Aorta (tissue), 5 donors: ENCODE measurements at regions not wholly inside any gene's neighbourhood (a gene's known extent, or its start where the extent isn't known, plus 50 kb on each side); places are given as distances from the start of the nearest gene placed in this dataset.

Experiments
- ATAC-seq: fragments of 200-7000 bp; cut with Tn5 transposase; one replicate; pipeline ENCODE4 v1.9.1; 2022; ENCODE audit warnings: moderate library complexity; ENCODE audit not compliant: low FRiP score
- DNase-seq, 2 donors: peaks; one replicate each; pipeline ENCODE4 v3.0.0-alpha.2; 2020
- H3K27ac ChIP-seq, 2 donors: one replicate each; pipeline ENCODE4 v1.5.1; 2013; ENCODE audit warnings: low read length in 2 of 2, mild to moderate bottlenecking in 2 of 2, moderate library complexity in 2 of 2, control low read depth in 1 of 2, inconsistent platforms in 1 of 2, low read depth in 1 of 2
- H3K27me3 ChIP-seq, 2 donors: one replicate each; pipeline ENCODE4 v1.6.1; 2013; ENCODE audit warnings: control low read depth in 1 of 2, low read length in 1 of 2, mild to moderate bottlenecking in 1 of 2, moderate library complexity in 1 of 2; ENCODE audit not compliant: insufficient read depth in 2 of 2, control insufficient read depth in 1 of 2
- H3K36me3 ChIP-seq, 2 donors: one replicate each; pipeline ENCODE4 v1.6.1; 2013; ENCODE audit warnings: control low read depth in 1 of 2, low read length in 1 of 2, mild to moderate bottlenecking in 1 of 2; ENCODE audit not compliant: insufficient read depth in 2 of 2, control insufficient read depth in 1 of 2
- H3K4me1 ChIP-seq, 2 donors: one replicate each; pipeline ENCODE4 v1.6.1; 2013; ENCODE audit warnings: low read length in 2 of 2, control low read depth in 1 of 2, mild to moderate bottlenecking in 1 of 2, moderate library complexity in 1 of 2; ENCODE audit not compliant: insufficient read depth in 2 of 2, control insufficient read depth in 1 of 2
- H3K4me3 ChIP-seq, 2 donors: one replicate each; pipeline ENCODE4 v1.5.1; 2013; ENCODE audit warnings: low read length in 2 of 2, control low read depth in 1 of 2, mild to moderate bottlenecking in 1 of 2
- H3K9me3 ChIP-seq: one replicate; pipeline ENCODE4 v1.6.1; 2013; ENCODE audit warnings: mild to moderate bottlenecking, low read length; ENCODE audit not compliant: control insufficient read depth
- WGBS, 2 donors: extraction: QIAGEN DNeasy Blood & Tissue Kit; methylation state at CpG; one replicate each; pipeline ENCODE4 v1.1.7; 2013; 5-methylcytosine and 5-hydroxymethylcytosine counted together
- intact Hi-C, 2 donors: fragments of 100-400 bp; cut with DNase I; formaldehyde crosslinking; loops; one replicate each; pipeline versions ENCODE4 v1.14.2 to v1.15.0; 2022
- donor health status: healthy with polysubstance abuse.
- donor health status: Bipolar disorder and iron deficiency.
- donor health status: DM: no; HTN: no; CAD: no.
- donor health status: DM: no; HTN: no; CAD: no.
- donor health status: DM: yes; HTN: yes; CAD: no.

DNA sequence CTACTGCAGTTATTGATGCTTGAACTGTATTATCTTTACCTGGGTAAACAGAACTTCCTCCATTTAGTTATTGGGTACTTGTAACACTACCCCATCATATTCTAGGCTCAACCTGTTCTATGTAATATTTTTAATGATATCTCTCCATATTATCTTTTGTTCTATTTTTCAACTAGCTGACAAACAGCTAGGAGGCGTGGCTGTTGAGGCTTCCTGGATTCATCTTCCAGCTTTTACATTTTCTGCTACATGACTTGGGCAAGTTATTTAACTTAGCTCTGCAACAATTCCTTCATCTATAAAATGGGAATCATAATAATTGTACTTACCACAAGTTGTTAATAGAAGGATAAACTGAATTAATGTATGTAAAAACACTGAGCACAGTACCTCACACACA lies 349.3 kb downstream of the PTTG2 start:
- no peak for DNase-seq
- no peak overlapping the region for H3K27ac ChIP-seq
- no peaks in the 10 kb centered on the region for H3K4me1 ChIP-seq
- H3K9me3 ChIP-seq: peaks cover 2% of the 10 kb centered on the region
- H3K4me3 ChIP-seq: no peak overlapping the region
- intact Hi-C loops: no loop called here
- no peak for ATAC-seq
- H3K36me3 ChIP-seq: no peaks in the 10 kb centered on the region
- 96 to 97% methylated on average over 1 of the region's 1 CpG for WGBS, 2 donors
- H3K27me3 ChIP-seq: no peaks in the 10 kb centered on the region

GRCh38 chr4:38310446-38311043 lies 350.3 kb downstream of the PTTG2 start:
- ATAC-seq (peak; percentile 26), DNase-seq (no peak)
- Histone ChIP-seq H3K4me3 (no peak overlapping the region), H3K4me1 (no peaks in the 10 kb centered on the region), H3K36me3 (no peaks in the 10 kb centered on the region), H3K27ac (no peak overlapping the region), H3K9me3 (peaks cover 2% of the 10 kb centered on the region), H3K27me3 (no peaks in the 10 kb centered on the region)
- intact Hi-C loops: no loop called here
- 67 to 69% methylated on average over 4 of the region's 4 CpGs for WGBS, 2 donors

GRCh38 chr4:38311495-38312126 lies 351.4 kb downstream of the PTTG2 start:
- DNase-seq (no peak), ATAC-seq (no peak)
- 91 to 96% methylated on average over 8 of the region's 8 CpGs for WGBS, 2 donors
- peaks cover 2% of the 10 kb centered on the region for H3K9me3 ChIP-seq
- H3K4me3 ChIP-seq: no peak overlapping the region
- no peaks in the 10 kb centered on the region for H3K36me3 ChIP-seq
- H3K27me3 ChIP-seq: no peaks in the 10 kb centered on the region
- H3K4me1 ChIP-seq: no peaks in the 10 kb centered on the region
- H3K27ac ChIP-seq: no peak overlapping the region
- intact Hi-C loops: no loop called here

DNA sequence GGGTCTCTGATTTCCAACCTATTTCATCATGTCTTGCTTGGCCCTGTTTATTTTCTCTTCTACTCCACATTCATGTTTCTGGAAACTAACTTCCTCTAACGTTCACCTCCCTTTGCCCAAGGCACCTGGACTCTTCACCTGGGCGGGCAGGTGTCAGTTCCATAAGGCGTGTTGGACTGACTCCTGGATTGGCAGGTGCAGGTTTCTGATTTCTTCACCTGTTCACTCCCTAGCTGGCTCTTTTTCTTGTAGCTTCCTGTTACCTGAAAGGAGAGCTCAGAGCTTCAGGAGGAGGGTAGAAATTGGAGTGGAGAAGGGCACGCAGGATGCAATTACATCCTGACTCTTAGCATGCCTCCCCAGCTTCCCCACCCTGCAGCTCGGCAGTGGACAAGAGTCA lies 350.8 kb upstream of the KLF3 start:
- Histone ChIP-seq H3K27me3 (no peaks in the 10 kb centered on the region), H3K27ac (no peak overlapping the region), H3K4me1 (no peaks in the 10 kb centered on the region), H3K36me3 (no peaks in the 10 kb centered on the region), H3K4me3 (no peak overlapping the region), H3K9me3 (peaks cover 2% of the 10 kb centered on the region)
- DNase-seq (no peak), ATAC-seq (no peak)
- WGBS, 2 donors: 84 to 86% methylated on average over 5 of the region's 5 CpGs
- intact Hi-C loops: no loop called here

GRCh38 chr4:38313999-38314561 lies 349.9 kb upstream of the KLF3 start:
- ATAC-seq: no peak
- WGBS, 2 donors: 70 to 75% methylated on average over 4 of the region's 4 CpGs
- intact Hi-C loops: no loop called here

GRCh38 chr4:38314663-38315062 lies 349.3 kb upstream of the KLF3 start:
- H3K27ac ChIP-seq: no peak overlapping the region
- no peaks in the 10 kb centered on the region for H3K4me1 ChIP-seq
- DNase-seq (no peak), ATAC-seq (no peak)
- intact Hi-C loops: loop anchor here (5.0 kb wide), 3 partner anchors 127 to 252 kb away; no protein-coding TSS in a partner anchor
- H3K4me3 ChIP-seq: no peak overlapping the region
- no peaks in the 10 kb centered on the region for H3K27me3 ChIP-seq
- peaks cover 2% of the 10 kb centered on the region for H3K9me3 ChIP-seq
- WGBS, 2 donors: 75 to 84% methylated on average over 5 of the region's 5 CpGs
- H3K36me3 ChIP-seq: no peaks in the 10 kb centered on the region

More at GRCh38 chr4:38313999-38314561, 349.9 kb upstream of the KLF3 start:
- Histone ChIP-seq H3K36me3 (no peaks in the 10 kb centered on the region), H3K4me3 (no peak overlapping the region), H3K27me3 (no peaks in the 10 kb centered on the region), H3K27ac (no peak overlapping the region), H3K9me3 (peaks cover 2% of the 10 kb centered on the region), H3K4me1 (no peaks in the 10 kb centered on the region)
- no peak for DNase-seq

- WGBS, 2 donors: 87 to 89% methylated on average over 5 of the region's 5 CpGs
- no peak for ATAC-seq
Observed at GRCh38 chr4:38315286-38315685, 348.7 kb upstream of the KLF3 start.

GRCh38 chr4:38316045-38316444 lies 348.0 kb upstream of the KLF3 start:
- WGBS, 2 donors: 88 to 95% methylated on average over 5 of the region's 5 CpGs
- Histone ChIP-seq H3K4me3 (no peak overlapping the region), H3K9me3 (peaks cover 2% of the 10 kb centered on the region), H3K36me3 (no peaks in the 10 kb centered on the region), H3K27me3 (no peaks in the 10 kb centered on the region), H3K4me1 (no peaks in the 10 kb centered on the region), H3K27ac (no peak overlapping the region)
- ATAC-seq (no peak), DNase-seq (no peak)
- intact Hi-C loops: loop anchor here (5.0 kb wide), 3 partner anchors 129 to 254 kb away; no protein-coding TSS in a partner anchor

More at GRCh38 chr4:38315286-38315685, 348.7 kb upstream of the KLF3 start:
- no peak for DNase-seq
- Histone ChIP-seq H3K36me3 (no peaks in the 10 kb centered on the region), H3K9me3 (peaks cover 2% of the 10 kb centered on the region), H3K27me3 (no peaks in the 10 kb centered on the region), H3K4me3 (no peak overlapping the region), H3K4me1 (no peaks in the 10 kb centered on the region), H3K27ac (no peak overlapping the region)
- intact Hi-C loops: loop anchor here (5.0 kb wide), 3 partner anchors 128 to 253 kb away; no protein-coding TSS in a partner anchor
